ENCODE measurements at regions not wholly inside any gene's neighbourhood (a gene's known extent, or its start where the extent isn't known, plus 50 kb on each side); places are given as distances from the start of the nearest gene placed in this dataset.

- no peak for DNase-seq (ENCODE audit: low spot score)
Measured at GRCh38 chr5:52682492-52682891, 105.2 kb upstream of the ITGA1 start.

- peak; percentile 23 for DNase-seq (ENCODE audit: low spot score)
Measured at GRCh38 chr5:52684051-52684450, 103.7 kb upstream of the ITGA1 start.

GRCh38 chr5:52685566-52685965, 102.2 kb upstream of the ITGA1 start:
- DNase-seq (ENCODE audit: low spot score), result no peak

DNA sequence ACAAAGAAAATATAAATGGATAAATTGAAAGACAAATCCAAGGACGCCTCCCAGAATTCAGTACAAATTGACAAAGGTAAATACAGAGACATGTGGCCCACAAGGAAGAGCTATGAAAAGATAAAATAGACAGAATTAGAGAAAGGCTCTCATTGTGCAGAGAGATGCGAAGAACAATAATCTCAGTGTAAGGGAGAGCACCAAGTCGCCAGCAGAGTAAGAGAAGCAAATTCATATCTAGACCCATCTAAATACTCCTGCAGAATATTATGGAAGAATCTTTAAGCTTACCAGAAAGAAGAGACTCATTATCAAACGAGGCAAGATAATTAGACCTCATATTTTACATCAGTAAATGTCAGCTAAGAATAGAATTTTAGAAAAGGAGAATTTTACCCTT, 101.7 kb upstream of the ITGA1 start:
- no peak for DNase-seq (ENCODE audit: low spot score)

DNA sequence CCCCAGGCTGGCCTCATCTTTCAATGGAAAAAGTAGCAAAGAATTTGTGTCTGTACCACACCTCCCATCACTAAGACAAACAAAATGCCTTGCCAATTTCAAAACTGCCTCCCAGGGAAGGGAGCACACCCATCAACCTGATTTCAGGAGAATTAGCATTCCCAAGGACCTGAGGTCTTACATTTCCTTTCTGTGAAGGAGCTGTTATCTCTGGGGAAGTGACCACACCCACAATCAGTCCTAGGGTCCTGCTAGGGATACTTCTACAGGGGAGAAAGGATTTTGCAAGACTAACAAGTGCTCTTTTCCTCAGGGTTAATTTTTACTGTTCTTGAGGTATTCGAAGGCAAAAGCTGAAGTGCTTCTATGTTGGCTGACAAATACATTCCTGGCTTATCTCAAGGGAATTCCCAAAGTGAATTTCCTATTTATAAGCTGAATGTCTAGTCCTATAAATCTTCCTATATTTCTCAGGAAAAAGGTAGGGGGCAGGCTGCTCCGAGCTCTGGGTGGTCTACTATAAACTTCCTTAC, 97.4 kb upstream of the ITGA1 start:
- DNase-seq (ENCODE audit: low spot score), result no peak

DNA sequence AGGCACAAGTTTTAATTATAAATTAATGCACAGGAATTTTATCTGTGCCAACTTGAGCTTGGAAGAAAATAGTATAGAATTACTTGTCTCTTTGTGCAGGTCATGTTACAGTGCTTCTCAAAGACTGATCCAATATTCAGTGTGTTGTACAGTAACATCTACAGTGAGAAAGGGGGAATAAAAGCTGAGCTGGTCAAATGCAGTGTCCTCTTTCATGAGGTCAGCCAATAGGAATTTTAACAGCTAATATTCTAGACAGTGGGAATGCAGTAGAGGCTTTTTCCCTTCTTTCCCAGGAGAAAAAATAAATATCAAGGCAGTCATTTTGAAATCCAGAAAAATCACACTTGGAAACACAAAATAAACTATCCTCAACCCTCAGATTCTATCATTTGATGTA, 95.7 kb upstream of the ITGA1 start:
- DNase-seq (ENCODE audit: low spot score), result peak; percentile 58

- DNase-seq (ENCODE audit: low spot score), result no peak
Measured at GRCh38 chr5:52692606-52693005, 95.1 kb upstream of the ITGA1 start.

- peak; percentile 50 for DNase-seq (ENCODE audit: low spot score)
Measured at GRCh38 chr5:52693280-52693679, 94.4 kb upstream of the ITGA1 start.

DNA sequence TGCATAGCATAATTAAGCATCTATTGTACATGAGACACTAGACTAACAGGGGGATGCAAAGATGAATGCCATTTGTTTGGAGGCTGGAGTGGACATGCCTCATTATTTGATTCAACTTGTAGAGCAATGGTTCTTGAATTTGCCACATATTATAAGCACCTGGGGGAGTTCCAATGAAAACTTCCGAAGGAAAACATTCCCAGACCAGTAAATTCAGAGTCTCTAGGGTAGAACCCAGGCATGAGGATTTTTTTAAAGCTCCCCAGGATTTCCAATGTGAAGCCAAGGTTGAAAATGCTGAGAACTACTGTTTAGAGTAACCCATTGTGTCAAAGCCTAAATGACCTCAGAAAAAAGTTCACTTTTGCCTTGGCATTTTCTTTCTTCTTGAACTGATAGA, 93.9 kb upstream of the ITGA1 start:
- no peak for DNase-seq (ENCODE audit: low spot score)

DNA sequence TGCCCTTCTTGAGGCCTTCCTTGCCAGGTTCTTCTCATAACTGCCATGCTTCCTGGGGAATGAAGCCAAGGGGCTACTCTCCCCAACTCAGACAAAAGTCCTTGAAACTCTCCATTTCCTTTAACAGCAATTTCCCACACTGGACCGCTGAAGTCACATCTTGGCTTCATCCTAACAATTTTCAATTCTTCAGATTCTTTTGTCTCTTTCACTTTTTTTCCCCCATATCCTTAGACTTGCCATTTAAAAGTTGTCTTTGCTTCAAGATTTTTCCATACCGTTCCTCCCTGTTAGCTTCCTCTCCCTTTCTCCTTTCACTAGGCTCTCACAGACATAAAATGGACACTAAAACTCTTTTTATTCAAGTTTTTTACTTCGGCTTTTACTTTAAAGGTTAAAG, 93.1 kb upstream of the ITGA1 start:
- no peak for DNase-seq (ENCODE audit: low spot score)

- DNase-seq (ENCODE audit: low spot score), result no peak
Measured at GRCh38 chr5:52702877-52703276, 84.8 kb upstream of the ITGA1 start.

- DNase-seq (ENCODE audit: low spot score), result no peak
Measured at GRCh38 chr5:52703321-52703720, 84.4 kb upstream of the ITGA1 start.

DNA sequence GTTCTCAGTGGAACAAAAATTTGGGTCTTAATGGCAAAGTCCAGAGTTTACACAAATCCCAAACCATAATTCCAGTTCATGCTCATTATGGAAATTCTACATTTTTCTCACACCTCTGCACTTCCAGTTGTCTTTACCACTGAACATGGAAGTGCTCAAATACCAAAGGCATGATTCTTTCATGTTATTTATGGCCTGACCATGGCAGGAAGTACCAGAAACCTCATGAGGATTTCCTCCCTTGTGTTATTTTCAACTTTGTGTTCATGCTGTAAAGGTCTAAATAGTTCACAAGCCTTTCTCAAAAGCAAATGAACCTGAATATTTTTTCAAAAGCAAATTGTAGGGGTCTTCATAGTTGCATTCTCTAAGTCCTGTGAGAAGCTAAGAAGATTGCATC, 82.0 kb upstream of the ITGA1 start:
- DNase-seq (ENCODE audit: low spot score), result peak; percentile 37

- DNase-seq (ENCODE audit: low spot score), result no peak
Measured at GRCh38 chr5:52706775-52707174, 80.9 kb upstream of the ITGA1 start.

DNA sequence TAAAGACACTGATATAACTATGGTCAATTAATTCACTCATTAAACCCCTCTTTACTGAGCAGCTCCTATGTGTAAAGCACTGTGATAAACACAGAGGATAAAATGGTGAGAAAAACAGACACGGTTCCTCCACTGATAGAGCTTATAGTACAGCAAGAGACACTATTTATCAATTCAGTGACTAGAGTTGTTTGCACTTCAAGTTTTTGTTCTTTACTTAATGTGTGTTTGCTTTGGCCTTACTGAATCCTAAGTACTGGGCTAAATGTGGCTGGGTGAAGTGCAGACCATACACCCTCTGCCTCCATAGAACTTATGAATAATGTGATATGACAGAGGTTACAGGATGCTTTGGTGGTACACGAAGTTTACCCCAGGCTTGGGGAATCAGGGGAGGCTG, 80.1 kb upstream of the ITGA1 start:
- DNase-seq (ENCODE audit: low spot score), result no peak

- no peak for DNase-seq (ENCODE audit: low spot score)
Measured at GRCh38 chr5:52708463-52708862, 79.3 kb upstream of the ITGA1 start.

GRCh38 chr5:52709167-52709925, 78.4 kb upstream of the ITGA1 start:
- no peak for DNase-seq (ENCODE audit: low spot score)

- DNase-seq (ENCODE audit: low spot score), result no peak
Measured at GRCh38 chr5:52710310-52710971, 77.3 kb upstream of the ITGA1 start.

GRCh38 chr5:52710972-52711596, 76.6 kb upstream of the ITGA1 start:
- DNase-seq (ENCODE audit: low spot score), result no peak

DNA sequence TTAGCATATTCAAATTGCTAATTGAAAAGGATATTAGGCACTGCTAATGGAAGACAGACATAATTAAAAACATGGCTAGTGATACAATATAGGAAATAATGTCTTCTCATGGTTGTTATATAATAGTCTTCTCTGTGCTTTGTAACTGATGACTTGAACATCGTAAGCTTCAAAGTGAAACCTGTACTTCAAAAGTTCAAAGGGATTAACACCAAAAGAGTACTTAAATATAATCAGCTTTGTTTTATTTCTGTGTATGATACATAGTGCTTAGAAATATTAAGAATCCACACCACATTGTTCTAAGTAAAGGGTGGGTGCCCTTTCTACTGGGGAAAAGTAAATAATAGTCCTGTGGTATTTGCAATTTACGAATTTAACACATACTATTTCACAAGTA, 75.4 kb upstream of the ITGA1 start:
- DNase-seq (ENCODE audit: low spot score), result no peak

- DNase-seq (ENCODE audit: low spot score), result no peak
Measured at GRCh38 chr5:52725065-52725746, 62.5 kb upstream of the ITGA1 start.

DNA sequence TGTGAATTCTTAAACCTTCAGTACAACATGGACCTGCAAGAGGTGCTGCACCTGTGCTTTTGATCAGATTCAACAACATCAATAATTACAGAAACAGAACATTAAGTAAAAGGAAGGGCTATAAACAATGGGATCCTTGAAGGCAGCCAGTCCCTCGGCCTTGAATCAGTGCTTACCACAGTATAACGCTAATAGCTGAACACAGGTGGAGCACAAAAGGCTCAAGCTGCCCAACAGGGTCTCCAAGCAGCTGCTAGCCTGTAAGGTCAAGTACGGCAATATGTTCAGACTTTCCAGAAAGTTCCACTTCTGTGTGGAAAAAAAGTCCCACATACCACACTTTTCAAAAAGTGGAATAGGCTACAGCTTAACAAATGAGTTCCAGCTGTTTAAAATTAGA, 61.9 kb upstream of the ITGA1 start:
- DNase-seq (ENCODE audit: low spot score), result no peak

GRCh38 chr5:52727020-52727419, 60.7 kb upstream of the ITGA1 start:
- no peak for DNase-seq (ENCODE audit: low spot score)
